ENCODE measurements at regions not wholly inside any gene's neighbourhood (a gene's known extent, or its start where the extent isn't known, plus 50 kb on each side); places are given as distances from the start of the nearest gene placed in this dataset.

DNA sequence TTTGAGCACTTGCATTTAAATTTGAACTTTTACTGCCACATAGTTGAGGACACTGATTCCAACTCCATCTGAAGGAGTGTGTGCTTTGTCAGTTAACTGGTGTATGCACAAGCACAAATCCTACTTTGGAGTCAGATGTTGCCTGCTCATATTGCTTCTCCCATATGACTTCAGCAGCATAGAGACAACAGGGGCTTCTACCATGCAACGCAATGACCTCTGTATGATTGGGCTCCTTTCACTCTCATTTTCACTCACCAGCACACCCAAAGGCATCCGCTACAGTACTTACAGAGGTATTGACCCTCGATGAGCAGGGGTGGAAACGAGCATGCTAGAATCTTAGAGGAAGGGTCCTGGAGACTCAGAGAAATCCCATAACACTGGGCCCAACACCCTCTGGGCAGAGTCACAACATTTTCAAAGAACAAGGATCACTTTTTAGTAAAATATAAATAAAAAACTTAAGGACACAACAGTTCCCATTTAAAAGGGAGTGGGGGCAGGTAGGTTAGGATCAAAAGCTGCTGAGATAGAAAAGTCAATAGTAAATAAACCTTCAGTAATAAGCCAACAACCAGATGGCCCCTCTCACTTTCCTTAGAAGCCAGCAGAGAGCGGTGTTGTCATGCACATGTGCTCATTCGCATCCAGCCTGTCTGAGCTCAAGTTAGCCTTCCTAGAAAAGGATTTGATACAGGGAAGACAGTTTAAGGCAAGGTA, 203.8 kb downstream of the SNCAIP start:
- TF ChIP-seq, protein P1, sequence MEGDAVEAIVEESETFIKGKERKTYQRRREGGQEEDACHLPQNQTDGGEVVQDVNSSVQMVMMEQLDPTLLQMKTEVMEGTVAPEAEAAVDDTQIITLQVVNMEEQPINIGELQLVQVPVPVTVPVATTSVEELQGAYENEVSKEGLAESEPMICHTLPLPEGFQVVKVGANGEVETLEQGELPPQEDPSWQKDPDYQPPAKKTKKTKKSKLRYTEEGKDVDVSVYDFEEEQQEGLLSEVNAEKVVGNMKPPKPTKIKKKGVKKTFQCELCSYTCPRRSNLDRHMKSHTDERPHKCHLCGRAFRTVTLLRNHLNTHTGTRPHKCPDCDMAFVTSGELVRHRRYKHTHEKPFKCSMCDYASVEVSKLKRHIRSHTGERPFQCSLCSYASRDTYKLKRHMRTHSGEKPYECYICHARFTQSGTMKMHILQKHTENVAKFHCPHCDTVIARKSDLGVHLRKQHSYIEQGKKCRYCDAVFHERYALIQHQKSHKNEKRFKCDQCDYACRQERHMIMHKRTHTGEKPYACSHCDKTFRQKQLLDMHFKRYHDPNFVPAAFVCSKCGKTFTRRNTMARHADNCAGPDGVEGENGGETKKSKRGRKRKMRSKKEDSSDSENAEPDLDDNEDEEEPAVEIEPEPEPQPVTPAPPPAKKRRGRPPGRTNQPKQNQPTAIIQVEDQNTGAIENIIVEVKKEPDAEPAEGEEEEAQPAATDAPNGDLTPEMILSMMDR (IDR thresholded peaks at IDR 0.05) = peak; percentile 86

DNA sequence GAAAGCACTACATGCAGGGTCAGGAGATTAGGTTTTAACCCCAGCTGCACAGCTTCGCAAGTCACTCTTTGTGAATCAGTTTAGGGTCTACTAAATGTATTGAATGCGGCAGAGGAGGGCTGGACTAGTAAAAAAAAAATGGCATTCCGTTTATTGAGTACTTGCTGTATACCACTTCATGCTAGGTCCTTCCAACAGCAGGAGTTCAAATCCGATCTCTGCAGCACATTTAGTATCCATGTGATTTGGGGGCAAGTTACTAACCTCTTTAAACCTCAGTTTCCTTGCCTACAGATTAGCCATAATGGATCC, 204.4 kb downstream of the SNCAIP start:
- TF ChIP-seq, protein P1 (IDR thresholded peaks at IDR 0.05) = no peak

DNA sequence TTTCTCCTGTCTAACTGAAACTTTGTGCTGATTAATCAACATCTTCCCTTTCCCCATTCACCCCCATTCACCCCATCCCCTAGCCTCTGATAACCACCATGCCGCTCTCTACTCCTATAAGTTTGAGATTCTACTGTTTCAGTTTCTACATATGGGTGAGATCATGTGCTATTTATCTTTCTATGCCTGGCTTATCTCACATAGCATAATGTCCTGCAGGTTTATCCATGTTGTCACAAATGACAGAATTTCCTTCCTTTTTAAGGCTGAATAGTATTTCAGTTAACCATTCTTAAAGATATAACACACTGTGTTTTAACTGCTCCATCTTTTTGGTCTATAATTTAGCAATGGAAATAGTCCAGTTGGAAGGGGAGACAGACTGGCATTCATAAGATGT, 205.1 kb downstream of the SNCAIP start:
- TF ChIP-seq, protein P1 (IDR thresholded peaks at IDR 0.05) = no peak

DNA sequence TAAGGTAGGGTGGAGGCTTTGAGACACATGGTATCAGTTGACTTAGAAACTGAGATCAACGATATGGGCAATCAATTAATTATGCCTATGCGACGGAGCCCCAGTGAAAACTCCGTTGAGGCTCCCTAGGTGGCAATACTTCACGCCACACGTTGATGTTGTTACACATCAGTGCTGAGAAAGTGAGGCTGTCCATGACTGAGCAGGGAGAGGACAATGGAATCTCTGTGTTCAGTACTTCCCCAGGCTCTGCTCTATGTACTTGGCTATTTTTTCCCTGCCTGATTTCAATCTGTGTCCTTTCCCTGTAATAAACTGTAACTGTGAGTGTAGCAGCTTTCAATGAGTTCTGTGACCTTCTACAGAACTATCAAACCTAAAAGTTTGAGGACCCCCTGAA, 211.7 kb downstream of the SNCAIP start:
- TF ChIP-seq, protein P1 (IDR thresholded peaks at IDR 0.05) = no peak

DNA sequence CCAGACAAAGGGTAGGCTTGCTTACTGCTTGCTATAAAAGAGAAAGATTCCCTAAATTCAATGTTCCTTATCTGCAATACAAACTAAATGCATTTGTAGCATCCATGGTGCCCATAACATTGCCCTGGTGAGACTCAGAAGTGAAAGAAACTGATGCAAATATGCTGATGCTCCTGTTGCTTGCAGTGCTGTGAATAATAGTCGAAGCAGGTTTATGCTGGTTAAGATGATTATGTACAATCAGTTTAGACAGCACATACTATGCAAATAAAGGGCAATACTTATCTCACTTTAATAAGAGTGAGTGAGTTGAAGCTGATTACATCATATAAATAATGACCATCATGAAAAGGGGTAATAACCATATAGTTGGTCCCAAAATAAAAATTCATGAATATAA, 215.5 kb downstream of the SNCAIP start:
- TF ChIP-seq, protein P1 (IDR thresholded peaks at IDR 0.05) = no peak

DNA sequence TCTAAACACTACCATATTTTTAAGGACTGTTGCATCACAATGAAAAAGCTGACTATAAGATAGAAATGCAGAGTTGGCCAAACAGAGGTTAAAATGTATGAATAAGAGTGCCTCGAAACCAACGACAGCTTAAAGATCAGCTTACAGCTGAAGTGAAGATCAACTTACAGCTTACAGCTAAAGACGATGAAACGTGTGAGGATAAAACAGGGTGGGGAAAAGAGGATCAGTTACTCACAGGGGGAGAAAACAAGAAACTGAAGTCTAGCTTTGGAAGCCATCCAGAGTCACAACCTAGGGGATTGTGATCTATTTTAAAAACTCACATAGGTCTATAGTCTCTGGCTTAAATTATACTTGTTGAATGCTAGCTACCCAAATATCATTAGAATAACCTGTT, 220.0 kb downstream of the SNCAIP start:
- TF ChIP-seq, protein P1 (IDR thresholded peaks at IDR 0.05) = no peak

DNA sequence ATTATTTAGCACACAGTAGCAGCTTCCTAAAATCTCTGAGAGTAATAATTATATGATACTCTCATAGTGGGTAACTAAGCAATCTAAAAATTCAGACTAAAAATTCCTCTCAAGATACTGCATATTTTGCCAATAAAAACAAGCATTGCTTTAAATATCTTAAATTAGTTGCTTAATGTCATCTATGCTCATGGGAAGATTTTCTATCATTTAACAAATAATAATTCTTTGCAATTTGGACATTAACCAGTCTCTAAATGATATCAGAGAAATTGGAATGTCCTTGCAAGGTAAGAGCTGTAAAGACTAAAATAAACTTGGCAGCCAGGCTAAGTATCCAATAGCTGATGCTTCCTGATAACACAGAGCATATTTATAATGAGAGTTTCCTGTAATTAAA, 221.8 kb downstream of the SNCAIP start:
- TF ChIP-seq, protein P1 (IDR thresholded peaks at IDR 0.05) = no peak

DNA sequence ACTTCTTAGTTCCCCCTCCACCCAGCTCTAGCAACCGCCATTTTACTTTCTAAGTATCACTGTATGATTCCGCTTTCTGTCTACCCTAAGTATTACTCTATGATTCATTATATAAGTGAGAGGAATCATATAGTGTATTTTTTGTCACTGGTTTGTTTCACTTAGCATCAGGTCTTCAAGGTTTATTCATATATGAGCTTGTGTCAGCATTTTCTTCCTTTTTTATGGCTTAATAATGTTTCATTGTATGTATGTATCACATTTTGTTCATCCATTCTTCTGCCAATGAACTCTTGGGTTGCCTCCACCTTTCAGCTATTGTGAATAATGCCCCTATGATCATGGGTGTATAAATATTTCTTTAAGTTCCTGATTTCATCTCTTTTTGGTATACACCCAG, 222.8 kb downstream of the SNCAIP start:
- TF ChIP-seq, protein P1 (IDR thresholded peaks at IDR 0.05) = no peak

Data from LNCAP (cell line).